Transverse colon (tissue), 4 donors: ENCODE measurements at regions not wholly inside any gene's neighbourhood (a gene's known extent, or its start where the extent isn't known, plus 50 kb on each side); places are given as distances from the start of the nearest gene placed in this dataset.
"Not testable (repeated sequence)": the region's sequence is repeated elsewhere in the genome, so short reads cannot be mapped to it uniquely, and the experiment has no call there.

ENCODE experiments used
- CTCF ChIP-seq, 5 experiments: fragments of 200-600 bp in 3 of 5; fragments of 450-650 bp in 2 of 5; sonication (generic) in 3 of 5; IDR thresholded peaks; 1 replicate in 2 of 5; 2 replicates in 3 of 5; pipeline ENCODE4 v1.5.1; 2016 to 2017; ENCODE audit warnings: antibody characterized with exemption in 5 of 5, inconsistent platforms in 3 of 5, mild to moderate bottlenecking in 2 of 5, moderate library complexity in 1 of 5
- POLR2AphosphoS5 ChIP-seq, 3 donors: sonication (generic); formaldehyde crosslinking; IDR thresholded peaks; one replicate each; pipeline ENCODE4 v1.6.1; 2016; ENCODE audit warnings: antibody characterized with exemption in 3 of 3

GRCh38 chr3:177808928-177809478 lies 611.7 kb upstream of the TBL1XR1 start:
- TF ChIP-seq CTCF, POLR2AphosphoS5 (IDR thresholded peaks at IDR 0.05): not testable (repeated sequence)
